Thyroid gland (tissue), 4 donors: ENCODE measurements at regions not wholly inside any gene's neighbourhood (a gene's known extent, or its start where the extent isn't known, plus 50 kb on each side); places are given as distances from the start of the nearest gene placed in this dataset.

Experiments used
- DNase-seq, 2 donors: peaks; one replicate each; pipeline ENCODE4 v3.0.0-alpha.2; 2019
- H3K27ac ChIP-seq, 3 donors: fragments of 200-600 bp; sonication (generic); 1 replicate in 2 of 3; 2 replicates in 1 of 3; pipeline ENCODE4 v1.5.1; 2016 to 2019; ENCODE audit warnings: mild to moderate bottlenecking in 1 of 3, moderate library complexity in 1 of 3
- H3K27me3 ChIP-seq: fragments of 200-600 bp; sonication (generic); one replicate; pipeline ENCODE4 v1.5.1; 2019
- H3K36me3 ChIP-seq, 2 donors: fragments of 200-600 bp; sonication (generic); one replicate each; pipeline ENCODE4 v1.5.1; 2016 to 2019
- H3K4me1 ChIP-seq, 2 donors: fragments of 200-600 bp; sonication (generic); one replicate each; pipeline ENCODE4 v1.5.1; 2017 to 2019
- H3K4me3 ChIP-seq, 3 donors: fragments of 200-600 bp; sonication (generic); replicated peaks in 1 of 3; 1 replicate in 2 of 3; 2 replicates in 1 of 3; pipeline ENCODE4 v1.5.1; 2016; ENCODE audit warnings: mild to moderate bottlenecking in 1 of 3
- H3K9me3 ChIP-seq: fragments of 200-600 bp; sonication (generic); one replicate; pipeline ENCODE4 v1.5.1; 2017
- POLR2A ChIP-seq, 2 donors: fragments of 450-650 bp; IDR thresholded peaks; one replicate each; pipeline ENCODE4 v1.6.1; 2017; ENCODE audit warnings: antibody characterized with exemption in 2 of 2, mild to moderate bottlenecking in 2 of 2, moderate library complexity in 1 of 2
- WGBS, 2 donors: methylation state at CpG; one replicate each; pipeline ENCODE4 v1.1.5; 2017; 5-methylcytosine and 5-hydroxymethylcytosine counted together
- intact Hi-C: fragments of 100-400 bp; cut with DNase I; formaldehyde crosslinking; loops from one replicate; pipeline ENCODE4 v1.15.1; 2023
- TF ChIP-seq, protein P1 (sequence below), 6 experiments: fragments of 200-600 bp in 3 of 6; fragments of 450-650 bp in 3 of 6; sonication (generic) in 3 of 6; IDR thresholded peaks; one replicate each; pipeline ENCODE4 v1.5.1; 2016 to 2019; ENCODE audit warnings: antibody characterized with exemption in 6 of 6, mild to moderate bottlenecking in 2 of 6, inconsistent platforms in 1 of 6, moderate library complexity in 1 of 6

DNA sequence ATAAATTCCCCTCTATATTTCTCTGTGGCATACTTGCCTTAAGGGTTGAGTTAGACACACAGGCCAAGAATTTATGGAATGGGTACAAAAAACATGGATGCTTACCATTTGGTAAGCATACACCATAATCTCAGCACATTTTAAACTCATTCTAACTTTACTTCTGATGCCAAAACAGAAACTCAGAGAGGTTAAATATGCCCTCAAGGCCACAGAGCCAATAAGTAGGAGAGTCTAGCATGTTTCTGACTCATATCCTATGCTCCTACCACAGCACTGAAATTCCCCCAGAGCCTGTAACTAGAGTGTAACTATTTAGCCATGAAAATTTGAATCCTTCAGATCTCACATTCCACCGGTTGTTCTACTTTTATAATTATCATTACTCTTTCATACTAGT, 559.7 kb downstream of the ACTL7B start:
- no peak for TF ChIP-seq POLR2A (IDR thresholded peaks at IDR 0.05)
- Histone ChIP-seq H3K9me3 (no peaks in the 10 kb centered on the region), H3K36me3 (no peaks in the 10 kb centered on the region), H3K4me3 (no peak overlapping the region), H3K4me1 (no peaks in the 10 kb centered on the region), H3K27ac (no peak overlapping the region), H3K27me3 (no peaks in the 10 kb centered on the region)
- intact Hi-C loops = no loop called here
- WGBS, 2 donors = 72 to 94% methylated on average over 1 of the region's 1 CpG
- no peak for DNase-seq

DNA sequence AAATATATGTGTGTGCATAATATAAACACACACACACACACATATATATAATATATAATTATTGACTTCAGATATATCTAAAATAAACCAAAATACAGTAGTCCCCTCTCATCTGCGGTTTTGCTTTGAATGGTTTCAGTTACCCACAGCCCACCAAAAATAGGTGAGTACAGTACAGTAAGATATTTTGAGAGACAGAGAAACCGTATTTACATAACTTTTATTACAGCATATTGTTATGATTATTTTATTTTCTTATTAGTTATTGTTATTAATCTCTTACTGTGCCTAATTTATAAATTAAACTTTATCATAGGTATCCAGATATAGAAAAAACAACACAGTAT, 564.2 kb downstream of the ACTL7B start:
- H3K27me3 ChIP-seq = no peaks in the 10 kb centered on the region
- no peaks in the 10 kb centered on the region for H3K4me1 ChIP-seq
- H3K9me3 ChIP-seq = no peaks in the 10 kb centered on the region
- intact Hi-C loops = no loop called here
- H3K4me3 ChIP-seq = no peak overlapping the region
- no peak for DNase-seq
- H3K36me3 ChIP-seq = no peaks in the 10 kb centered on the region
- H3K27ac ChIP-seq = no peak overlapping the region
- WGBS, 2 donors = 91 to 93% methylated on average over 2 of the region's 2 CpGs
- TF ChIP-seq, protein P1, sequence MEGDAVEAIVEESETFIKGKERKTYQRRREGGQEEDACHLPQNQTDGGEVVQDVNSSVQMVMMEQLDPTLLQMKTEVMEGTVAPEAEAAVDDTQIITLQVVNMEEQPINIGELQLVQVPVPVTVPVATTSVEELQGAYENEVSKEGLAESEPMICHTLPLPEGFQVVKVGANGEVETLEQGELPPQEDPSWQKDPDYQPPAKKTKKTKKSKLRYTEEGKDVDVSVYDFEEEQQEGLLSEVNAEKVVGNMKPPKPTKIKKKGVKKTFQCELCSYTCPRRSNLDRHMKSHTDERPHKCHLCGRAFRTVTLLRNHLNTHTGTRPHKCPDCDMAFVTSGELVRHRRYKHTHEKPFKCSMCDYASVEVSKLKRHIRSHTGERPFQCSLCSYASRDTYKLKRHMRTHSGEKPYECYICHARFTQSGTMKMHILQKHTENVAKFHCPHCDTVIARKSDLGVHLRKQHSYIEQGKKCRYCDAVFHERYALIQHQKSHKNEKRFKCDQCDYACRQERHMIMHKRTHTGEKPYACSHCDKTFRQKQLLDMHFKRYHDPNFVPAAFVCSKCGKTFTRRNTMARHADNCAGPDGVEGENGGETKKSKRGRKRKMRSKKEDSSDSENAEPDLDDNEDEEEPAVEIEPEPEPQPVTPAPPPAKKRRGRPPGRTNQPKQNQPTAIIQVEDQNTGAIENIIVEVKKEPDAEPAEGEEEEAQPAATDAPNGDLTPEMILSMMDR (IDR thresholded peaks at IDR 0.05) = no peak
- TF ChIP-seq POLR2A (IDR thresholded peaks at IDR 0.05) = no peak

DNA sequence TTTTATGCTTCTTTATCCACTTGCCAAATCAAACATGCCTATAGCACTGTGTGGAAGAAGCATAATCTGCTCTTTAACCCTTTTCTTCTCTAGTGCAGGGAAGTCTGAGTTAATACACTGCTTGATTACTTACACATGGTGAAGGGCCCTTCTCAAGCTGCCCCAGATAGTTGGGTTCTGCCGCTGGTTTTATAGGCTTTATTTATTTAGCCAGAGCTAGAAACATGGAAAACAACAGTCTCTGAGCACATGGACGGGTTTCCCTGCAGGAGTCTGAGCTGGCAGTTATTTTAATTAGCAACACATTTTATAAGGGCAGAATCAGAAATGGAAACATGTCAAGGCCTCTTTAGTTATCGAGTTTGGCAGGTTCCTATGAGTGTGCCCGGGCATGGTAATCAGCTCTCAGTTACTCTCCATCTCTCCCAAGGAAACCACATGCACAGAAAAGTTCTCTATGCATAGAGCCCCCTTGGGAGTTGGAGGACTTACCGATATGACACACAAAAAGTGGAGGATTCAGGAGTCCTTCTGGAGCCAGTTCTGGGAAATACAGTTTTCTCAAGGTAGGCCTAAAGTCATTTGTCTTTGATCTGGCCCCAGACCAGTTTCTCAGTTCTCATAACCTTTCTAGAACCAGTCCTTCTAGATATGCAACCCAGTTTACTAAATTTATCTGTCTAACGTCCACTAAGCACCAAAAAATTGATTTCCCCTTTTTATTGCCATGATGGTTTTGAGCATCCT, 564.8 kb downstream of the ACTL7B start:
- intact Hi-C loops = no loop called here
- no peaks in the 10 kb centered on the region for H3K9me3 ChIP-seq
- H3K4me3 ChIP-seq = no peak overlapping the region
- no peaks in the 10 kb centered on the region for H3K36me3 ChIP-seq
- TF ChIP-seq, protein P1 (IDR thresholded peaks at IDR 0.05) = no peak
- no peak for TF ChIP-seq POLR2A (IDR thresholded peaks at IDR 0.05)
- H3K27ac ChIP-seq = no peak overlapping the region
- no peaks in the 10 kb centered on the region for H3K4me1 ChIP-seq
- 63 to 66% methylated on average over 6 of the region's 6 CpGs for WGBS, 2 donors
- no peaks in the 10 kb centered on the region for H3K27me3 ChIP-seq
- DNase-seq = no peak

DNA sequence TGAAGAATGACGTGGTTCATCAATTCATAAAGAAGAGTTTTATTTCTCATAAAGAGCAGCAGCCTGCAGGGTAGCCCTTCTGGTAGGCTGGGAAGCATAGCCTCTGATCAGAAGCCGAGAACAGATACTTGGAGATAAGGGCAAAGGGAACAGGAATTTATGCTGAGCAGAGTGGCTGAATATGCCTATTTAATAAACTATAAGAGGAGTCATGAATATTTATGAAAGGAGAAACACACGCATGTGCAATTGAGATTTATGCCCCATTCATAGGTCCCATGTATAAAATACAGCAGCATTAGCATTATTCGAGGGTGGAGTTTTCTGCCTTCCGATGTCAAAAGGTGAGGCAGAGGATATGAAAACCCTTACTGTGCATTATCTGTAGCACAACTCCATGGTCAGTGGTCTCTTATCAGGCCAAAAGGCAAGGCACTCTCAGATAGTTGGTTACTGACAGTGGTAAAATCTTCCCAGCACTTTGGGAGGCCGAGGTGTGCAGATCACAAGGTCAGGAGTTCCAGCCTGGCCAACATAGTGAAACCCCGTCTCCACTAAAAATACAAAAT, 569.1 kb downstream of the ACTL7B start:
- Histone ChIP-seq H3K27me3 (no peaks in the 10 kb centered on the region), H3K4me1 (no peaks in the 10 kb centered on the region), H3K36me3 (no peaks in the 10 kb centered on the region), H3K9me3 (no peaks in the 10 kb centered on the region), H3K27ac (no peak overlapping the region), H3K4me3 (no peak overlapping the region)
- intact Hi-C loops = no loop called here
- WGBS, 2 donors = 88 to 90% methylated on average over 7 of the region's 7 CpGs
- TF ChIP-seq, protein P1 (IDR thresholded peaks at IDR 0.05) = no peak
- TF ChIP-seq POLR2A (IDR thresholded peaks at IDR 0.05) = no peak
- DNase-seq = no peak

DNA sequence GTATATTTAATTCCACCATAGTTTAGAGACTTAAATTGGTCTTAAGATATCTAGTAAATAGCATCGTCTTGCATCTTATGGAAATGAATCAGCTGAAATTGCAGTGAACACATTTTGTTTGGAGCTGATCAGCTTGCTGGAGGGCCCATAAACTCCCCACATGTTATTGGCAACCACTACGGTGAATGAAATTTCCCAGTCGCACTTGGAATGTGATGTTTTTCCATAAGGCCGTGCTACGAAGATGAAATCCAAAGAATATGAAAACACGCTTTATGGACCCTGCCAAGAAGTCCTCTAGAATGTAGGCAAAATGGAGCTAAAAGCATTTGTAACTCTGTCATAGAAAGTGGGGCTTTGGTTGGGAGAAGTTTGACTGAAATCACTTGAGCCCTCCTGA, 572.1 kb downstream of the ACTL7B start:
- intact Hi-C loops = no loop called here

More for the DNA sequence above, 572.1 kb downstream of the ACTL7B start:
- no peak for DNase-seq
- TF ChIP-seq POLR2A (IDR thresholded peaks at IDR 0.05) = no peak
- TF ChIP-seq, protein P1 (IDR thresholded peaks at IDR 0.05) = no peak
- Histone ChIP-seq H3K4me1 (no peaks in the 10 kb centered on the region), H3K27ac (no peak overlapping the region), H3K36me3 (no peaks in the 10 kb centered on the region), H3K9me3 (no peaks in the 10 kb centered on the region), H3K27me3 (no peaks in the 10 kb centered on the region), H3K4me3 (no peak overlapping the region)
- WGBS, 2 donors = 81 to 83% methylated on average over 6 of the region's 6 CpGs
